ENCODE measurements at regions not wholly inside any gene's neighbourhood (a gene's known extent, or its start where the extent isn't known, plus 50 kb on each side); places are given as distances from the start of the nearest gene placed in this dataset.

DNA sequence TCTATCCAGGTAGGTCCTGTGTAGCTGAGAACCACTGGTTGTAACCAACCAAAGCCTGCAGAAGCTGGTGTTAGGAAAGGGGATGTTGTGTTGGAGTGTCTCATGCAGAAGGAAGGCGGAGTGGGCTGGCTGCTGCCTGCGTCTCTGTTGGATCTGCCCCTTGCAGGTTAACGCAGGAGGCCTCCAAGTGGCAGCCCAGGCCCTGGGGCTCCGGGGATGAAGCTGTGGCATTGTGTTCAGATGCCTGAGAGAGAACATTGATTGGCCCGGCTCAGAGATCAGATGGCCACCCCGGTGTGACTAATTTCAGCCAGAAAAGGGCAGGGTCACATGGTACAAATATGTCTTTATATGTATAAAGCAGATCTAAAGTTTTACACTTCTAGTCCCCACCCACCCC, 216.0 kb downstream of the GLI2 start:
- Histone ChIP-seq H3K36me3 (ENCODE audit: control insufficient read depth in 1 of 2, insufficient read depth in 2 of 2, low read length in 2 of 2) (no peaks in the 10 kb centered on the region), H3K4me1 (ENCODE audit: control insufficient read depth in 1 of 2, insufficient read depth in 2 of 2, low read length in 2 of 2) (no peaks in the 10 kb centered on the region), H3K27ac (ENCODE audit: low read depth, low read length) (no peak overlapping the region), H3K9me3 (ENCODE audit: control insufficient read depth in 1 of 2, low read length in 2 of 2) (no peaks in the 10 kb centered on the region), H3K4me3 (ENCODE audit: low read depth in 1 of 2, low read length in 2 of 2) (no peak overlapping the region), H3K27me3 (ENCODE audit: control insufficient read depth in 1 of 2, insufficient read depth in 2 of 2, low read length in 2 of 2) (no peaks in the 10 kb centered on the region), H3K9ac (ENCODE audit: low read depth in 1 of 2, low read length in 2 of 2) (no peak overlapping the region)

DNA sequence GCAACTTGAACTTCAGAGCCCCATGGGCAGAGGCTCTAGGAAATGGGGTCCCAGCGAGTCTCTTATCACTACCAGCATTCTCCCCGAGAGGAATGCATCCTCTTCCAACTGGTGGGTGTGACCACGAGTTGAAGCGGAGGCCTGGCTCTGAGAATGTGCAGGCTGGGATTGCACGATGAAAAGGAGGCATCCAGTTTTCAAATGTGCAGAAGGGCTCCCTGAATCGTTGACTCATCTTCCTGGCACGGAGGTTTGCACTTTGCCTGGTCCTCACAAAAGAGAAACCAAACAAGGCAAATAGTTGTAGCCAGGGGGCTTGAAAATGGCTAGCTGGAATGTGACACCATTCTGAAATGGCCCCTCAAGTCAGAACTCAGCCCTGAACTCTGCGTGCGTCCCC, 216.7 kb downstream of the GLI2 start:
- Histone ChIP-seq H3K36me3 (ENCODE audit: control insufficient read depth in 1 of 2, insufficient read depth in 2 of 2, low read length in 2 of 2) (no peaks in the 10 kb centered on the region), H3K27ac (ENCODE audit: low read depth, low read length) (no peak overlapping the region), H3K9me3 (ENCODE audit: control insufficient read depth in 1 of 2, low read length in 2 of 2) (no peaks in the 10 kb centered on the region), H3K9ac (ENCODE audit: low read depth in 1 of 2, low read length in 2 of 2) (no peak overlapping the region), H3K4me1 (ENCODE audit: control insufficient read depth in 1 of 2, insufficient read depth in 2 of 2, low read length in 2 of 2) (no peaks in the 10 kb centered on the region), H3K4me3 (ENCODE audit: low read depth in 1 of 2, low read length in 2 of 2) (no peak overlapping the region), H3K27me3 (ENCODE audit: control insufficient read depth in 1 of 2, insufficient read depth in 2 of 2, low read length in 2 of 2) (no peaks in the 10 kb centered on the region)

DNA sequence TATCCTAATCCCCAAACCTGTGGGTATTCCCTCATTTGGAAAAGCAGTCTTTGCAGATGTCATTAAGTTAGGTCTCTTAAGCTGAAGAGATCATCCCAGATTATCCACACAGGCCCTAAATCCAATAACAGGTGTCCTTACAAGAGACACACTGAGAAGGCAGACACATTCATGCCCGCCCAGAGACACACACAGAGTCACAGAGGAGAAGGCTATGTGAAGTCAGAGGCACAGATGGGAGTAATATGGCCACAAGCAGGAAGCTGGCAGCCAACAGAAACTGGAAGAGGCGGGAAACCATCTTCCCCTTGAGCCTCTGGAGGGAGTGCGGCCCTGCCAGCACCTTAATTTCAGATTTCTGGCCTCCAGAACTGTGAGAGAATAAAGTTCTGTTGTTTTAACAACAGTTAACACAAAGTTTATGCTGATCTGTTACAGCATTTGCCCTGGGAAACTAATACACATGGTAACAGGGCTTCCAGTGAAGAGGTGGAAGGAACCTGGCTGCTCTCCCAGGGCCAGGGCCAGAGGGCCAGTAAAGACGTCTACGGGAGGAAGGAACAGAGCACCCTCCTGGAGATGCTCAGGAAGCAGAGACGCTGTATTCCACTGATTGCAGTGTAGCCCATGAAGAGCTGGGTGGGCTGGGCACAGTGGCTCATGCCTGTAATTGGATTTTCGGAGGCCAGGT, 217.5 kb downstream of the GLI2 start:
- Histone ChIP-seq H3K9ac (ENCODE audit: low read depth in 1 of 2, low read length in 2 of 2) (no peak overlapping the region), H3K9me3 (ENCODE audit: control insufficient read depth in 1 of 2, low read length in 2 of 2) (no peaks in the 10 kb centered on the region), H3K4me1 (ENCODE audit: control insufficient read depth in 1 of 2, insufficient read depth in 2 of 2, low read length in 2 of 2) (no peaks in the 10 kb centered on the region), H3K27me3 (ENCODE audit: control insufficient read depth in 1 of 2, insufficient read depth in 2 of 2, low read length in 2 of 2) (no peaks in the 10 kb centered on the region), H3K36me3 (ENCODE audit: control insufficient read depth in 1 of 2, insufficient read depth in 2 of 2, low read length in 2 of 2) (no peaks in the 10 kb centered on the region), H3K27ac (ENCODE audit: low read depth, low read length) (no peak overlapping the region), H3K4me3 (ENCODE audit: low read depth in 1 of 2, low read length in 2 of 2) (no peak overlapping the region)

DNA sequence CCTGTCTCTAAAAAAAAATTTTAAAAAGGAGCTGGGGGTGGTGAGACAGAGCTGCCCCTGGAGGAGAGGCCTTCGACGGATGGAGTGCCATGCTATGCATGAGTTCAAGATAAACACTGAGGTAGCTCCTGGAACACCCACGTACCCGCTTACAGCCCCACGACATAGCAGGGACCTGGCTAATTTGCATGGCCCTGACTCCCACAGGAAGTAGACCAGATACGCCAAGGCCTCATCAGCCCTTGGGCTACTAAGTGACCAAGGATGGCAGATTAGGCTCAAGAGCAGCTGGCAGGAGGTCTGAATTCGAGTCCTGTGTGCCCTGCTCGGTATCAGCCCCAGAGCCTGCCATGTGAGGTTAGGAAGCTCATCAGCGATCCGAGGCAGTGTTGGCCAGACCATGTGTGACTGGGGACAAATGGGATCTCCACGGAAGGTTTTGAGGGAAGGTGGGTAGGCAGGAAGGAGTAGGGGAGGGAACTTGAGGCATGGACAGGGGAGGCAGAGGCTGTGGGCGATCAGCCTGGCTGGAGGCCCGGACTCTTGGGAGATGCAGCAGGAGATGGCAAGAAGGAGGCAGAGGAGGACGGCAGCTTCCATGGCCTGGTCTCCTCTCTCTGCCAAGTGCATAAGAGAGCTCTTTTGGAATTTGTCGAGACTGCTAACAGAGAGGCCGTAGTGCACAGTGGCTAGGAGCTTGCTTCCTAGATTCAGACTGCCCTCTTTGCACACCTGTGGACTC, 218.3 kb downstream of the GLI2 start:
- Histone ChIP-seq H3K9ac (ENCODE audit: low read depth in 1 of 2, low read length in 2 of 2) (no peak overlapping the region), H3K4me3 (ENCODE audit: low read depth in 1 of 2, low read length in 2 of 2) (no peak overlapping the region), H3K27me3 (ENCODE audit: control insufficient read depth in 1 of 2, insufficient read depth in 2 of 2, low read length in 2 of 2) (no peaks in the 10 kb centered on the region), H3K9me3 (ENCODE audit: control insufficient read depth in 1 of 2, low read length in 2 of 2) (no peaks in the 10 kb centered on the region), H3K36me3 (ENCODE audit: control insufficient read depth in 1 of 2, insufficient read depth in 2 of 2, low read length in 2 of 2) (no peaks in the 10 kb centered on the region), H3K4me1 (ENCODE audit: control insufficient read depth in 1 of 2, insufficient read depth in 2 of 2, low read length in 2 of 2) (no peaks in the 10 kb centered on the region), H3K27ac (ENCODE audit: low read depth, low read length) (no peak overlapping the region)

DNA sequence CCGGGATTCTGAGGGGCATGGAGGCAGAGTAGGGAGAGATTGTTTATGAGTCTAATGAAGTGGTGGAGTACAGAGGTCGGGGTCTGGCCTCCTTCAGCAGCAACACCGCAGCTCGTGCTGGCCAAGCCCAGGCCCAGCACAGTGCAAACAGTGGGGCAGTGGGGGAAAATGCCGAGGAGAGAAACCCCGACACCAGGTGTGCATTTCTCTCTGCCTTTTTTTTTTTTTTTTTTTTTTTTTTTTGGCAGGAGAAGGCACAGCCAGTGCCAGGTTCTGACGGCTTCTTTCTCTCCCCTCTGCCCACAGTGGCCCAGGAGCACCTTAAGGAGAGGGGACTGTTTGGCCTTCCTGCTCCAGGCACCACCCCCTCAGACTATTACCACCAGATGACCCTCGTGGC, 219.3 kb downstream of the GLI2 start:
- Histone ChIP-seq H3K36me3 (ENCODE audit: control insufficient read depth in 1 of 2, insufficient read depth in 2 of 2, low read length in 2 of 2) (no peaks in the 10 kb centered on the region), H3K27ac (ENCODE audit: low read depth, low read length) (no peak overlapping the region), H3K27me3 (ENCODE audit: control insufficient read depth in 1 of 2, insufficient read depth in 2 of 2, low read length in 2 of 2) (no peaks in the 10 kb centered on the region), H3K4me1 (ENCODE audit: control insufficient read depth in 1 of 2, insufficient read depth in 2 of 2, low read length in 2 of 2) (no peaks in the 10 kb centered on the region), H3K9ac (ENCODE audit: low read depth in 1 of 2, low read length in 2 of 2) (no peak overlapping the region), H3K4me3 (ENCODE audit: low read depth in 1 of 2, low read length in 2 of 2) (no peak overlapping the region), H3K9me3 (ENCODE audit: control insufficient read depth in 1 of 2, low read length in 2 of 2) (no peaks in the 10 kb centered on the region)

DNA sequence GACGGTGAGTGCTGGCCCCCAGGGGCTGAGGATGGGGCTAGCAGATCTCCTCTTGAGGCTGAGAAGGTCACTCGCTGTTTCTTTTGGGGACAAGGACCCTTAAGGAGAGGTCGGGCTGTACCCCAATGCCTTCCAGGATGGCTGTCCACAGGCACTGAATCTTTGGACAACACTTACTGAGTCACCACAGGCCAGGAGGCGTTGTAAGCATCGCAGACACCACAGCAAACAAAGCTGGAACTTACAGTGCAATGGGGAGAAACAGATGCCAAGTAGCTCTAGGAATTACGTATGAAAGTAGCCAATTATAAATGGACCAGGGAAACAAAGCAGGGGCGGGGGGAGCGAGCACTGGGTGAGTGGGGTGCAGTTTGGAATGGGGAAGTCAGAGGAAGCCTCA, 219.8 kb downstream of the GLI2 start:
- Histone ChIP-seq H3K27ac (ENCODE audit: low read depth, low read length) (no peak overlapping the region), H3K27me3 (ENCODE audit: control insufficient read depth in 1 of 2, insufficient read depth in 2 of 2, low read length in 2 of 2) (no peaks in the 10 kb centered on the region), H3K36me3 (ENCODE audit: control insufficient read depth in 1 of 2, insufficient read depth in 2 of 2, low read length in 2 of 2) (no peaks in the 10 kb centered on the region), H3K4me1 (ENCODE audit: control insufficient read depth in 1 of 2, insufficient read depth in 2 of 2, low read length in 2 of 2) (no peaks in the 10 kb centered on the region), H3K9ac (ENCODE audit: low read depth in 1 of 2, low read length in 2 of 2) (no peak overlapping the region), H3K4me3 (ENCODE audit: low read depth in 1 of 2, low read length in 2 of 2) (no peak overlapping the region), H3K9me3 (ENCODE audit: control insufficient read depth in 1 of 2, low read length in 2 of 2) (no peaks in the 10 kb centered on the region)

DNA sequence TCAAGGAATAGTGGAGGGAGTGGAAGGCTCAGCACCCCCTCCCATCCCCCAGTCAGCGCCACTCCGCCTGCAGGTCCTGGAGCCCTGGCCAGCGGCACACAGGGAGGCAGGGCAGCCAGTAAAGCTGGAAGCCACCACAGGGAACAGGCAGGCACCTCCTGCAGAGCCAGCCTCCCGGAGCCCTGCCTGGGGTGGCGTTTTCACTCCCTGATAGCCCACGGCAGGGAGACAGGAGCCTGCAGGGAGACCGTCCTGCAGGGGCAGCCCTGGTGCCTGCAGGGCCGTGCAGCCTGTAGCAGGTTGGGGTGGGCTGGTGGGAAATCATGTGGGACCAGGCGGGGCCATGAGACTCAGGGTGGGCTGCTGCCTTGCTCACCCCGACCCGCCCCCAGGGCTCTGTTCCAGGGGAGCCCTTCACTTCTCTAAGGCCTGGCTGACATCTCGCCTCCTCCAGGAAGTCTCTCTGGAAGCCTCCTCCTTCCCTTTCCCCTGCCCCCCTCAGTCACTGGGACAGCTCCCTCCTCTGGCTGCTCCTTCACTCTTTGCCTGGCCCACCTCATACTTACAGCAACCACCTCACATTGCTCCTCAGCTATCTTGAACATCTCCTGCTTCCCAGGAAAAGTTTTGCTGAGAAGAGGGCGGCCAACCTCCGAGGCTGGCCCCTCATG, 221.0 kb downstream of the GLI2 start:
- Histone ChIP-seq H3K9ac (ENCODE audit: low read depth in 1 of 2, low read length in 2 of 2) (no peak overlapping the region), H3K27ac (ENCODE audit: low read depth, low read length) (no peak overlapping the region), H3K36me3 (ENCODE audit: control insufficient read depth in 1 of 2, insufficient read depth in 2 of 2, low read length in 2 of 2) (no peaks in the 10 kb centered on the region), H3K27me3 (ENCODE audit: control insufficient read depth in 1 of 2, insufficient read depth in 2 of 2, low read length in 2 of 2) (no peaks in the 10 kb centered on the region), H3K9me3 (ENCODE audit: control insufficient read depth in 1 of 2, low read length in 2 of 2) (no peaks in the 10 kb centered on the region), H3K4me3 (ENCODE audit: low read depth in 1 of 2, low read length in 2 of 2) (no peak overlapping the region), H3K4me1 (ENCODE audit: control insufficient read depth in 1 of 2, insufficient read depth in 2 of 2, low read length in 2 of 2) (no peaks in the 10 kb centered on the region)

DNA sequence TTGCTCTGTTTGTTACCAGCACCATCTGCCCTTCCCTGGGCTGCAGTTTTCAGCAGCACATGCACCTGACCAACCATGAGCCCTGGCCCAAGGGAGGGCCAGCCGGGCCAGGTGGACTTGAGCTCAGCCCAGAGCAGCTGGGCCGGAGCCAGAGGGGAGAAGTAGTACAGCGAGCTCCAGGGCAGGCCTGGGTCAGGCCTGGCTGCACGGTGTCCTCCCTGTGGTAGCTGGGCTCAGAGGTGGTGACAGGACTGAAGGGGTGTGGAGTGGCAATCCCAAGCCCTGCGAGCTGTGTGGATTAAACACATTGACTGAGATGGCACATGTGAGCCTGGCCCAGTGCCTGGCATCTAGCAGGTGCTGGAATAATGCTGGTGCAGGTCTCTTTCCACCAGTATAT, 222.2 kb downstream of the GLI2 start:
- no peak overlapping the region for H3K9ac ChIP-seq (ENCODE audit: low read depth in 1 of 2, low read length in 2 of 2)
- no peaks in the 10 kb centered on the region for H3K36me3 ChIP-seq (ENCODE audit: control insufficient read depth in 1 of 2, insufficient read depth in 2 of 2, low read length in 2 of 2)
- H3K4me3 ChIP-seq (ENCODE audit: low read depth in 1 of 2, low read length in 2 of 2): no peak overlapping the region
- no peaks in the 10 kb centered on the region for H3K9me3 ChIP-seq (ENCODE audit: control insufficient read depth in 1 of 2, low read length in 2 of 2)
- no peaks in the 10 kb centered on the region for H3K4me1 ChIP-seq (ENCODE audit: control insufficient read depth in 1 of 2, insufficient read depth in 2 of 2, low read length in 2 of 2)
- H3K27ac ChIP-seq (ENCODE audit: low read depth, low read length): no peak overlapping the region
- H3K27me3 ChIP-seq (ENCODE audit: control insufficient read depth in 1 of 2, insufficient read depth in 2 of 2, low read length in 2 of 2): no peaks in the 10 kb centered on the region

DNA sequence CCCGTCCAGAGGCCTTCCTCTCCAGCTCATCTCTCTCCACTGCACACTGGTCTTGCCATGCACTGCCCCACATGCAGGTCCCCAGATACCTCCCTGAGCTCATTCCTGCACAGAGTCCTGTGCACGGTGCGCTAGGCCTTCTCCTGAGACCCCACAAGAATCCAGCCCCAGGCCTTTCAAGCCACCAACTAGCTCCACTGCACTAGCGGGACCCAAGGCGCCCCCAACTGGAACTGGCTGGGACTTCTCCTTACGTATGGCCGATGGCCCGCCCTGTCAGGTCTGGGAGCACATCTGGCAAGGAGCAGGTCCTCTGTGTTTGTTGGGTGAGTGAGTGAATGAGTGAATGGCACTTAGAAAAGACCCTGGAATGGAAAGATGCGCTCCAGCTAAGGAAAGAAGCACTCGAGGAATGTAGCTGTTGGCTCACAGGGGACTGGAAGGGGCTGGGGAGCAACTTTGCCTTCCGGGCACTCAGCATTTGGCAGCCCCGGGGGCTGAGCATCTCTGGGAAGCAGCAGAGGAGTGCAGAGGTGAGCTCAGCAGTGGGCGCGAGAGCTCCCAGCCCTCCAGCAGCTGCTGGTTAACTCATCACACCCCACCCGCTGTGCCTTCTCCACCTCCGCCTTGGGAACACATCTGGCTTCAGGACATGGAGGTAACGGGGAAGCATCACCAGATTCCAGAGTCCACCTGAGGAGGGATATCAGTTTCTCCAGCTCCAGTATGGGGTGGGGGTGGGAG, 223.1 kb downstream of the GLI2 start:
- Histone ChIP-seq H3K9ac (ENCODE audit: low read depth in 1 of 2, low read length in 2 of 2) (no peak overlapping the region), H3K27me3 (ENCODE audit: control insufficient read depth in 1 of 2, insufficient read depth in 2 of 2, low read length in 2 of 2) (no peaks in the 10 kb centered on the region), H3K36me3 (ENCODE audit: control insufficient read depth in 1 of 2, insufficient read depth in 2 of 2, low read length in 2 of 2) (no peaks in the 10 kb centered on the region), H3K4me3 (ENCODE audit: low read depth in 1 of 2, low read length in 2 of 2) (no peak overlapping the region), H3K9me3 (ENCODE audit: control insufficient read depth in 1 of 2, low read length in 2 of 2) (no peaks in the 10 kb centered on the region), H3K4me1 (ENCODE audit: control insufficient read depth in 1 of 2, insufficient read depth in 2 of 2, low read length in 2 of 2) (no peaks in the 10 kb centered on the region), H3K27ac (ENCODE audit: low read depth, low read length) (no peak overlapping the region)

DNA sequence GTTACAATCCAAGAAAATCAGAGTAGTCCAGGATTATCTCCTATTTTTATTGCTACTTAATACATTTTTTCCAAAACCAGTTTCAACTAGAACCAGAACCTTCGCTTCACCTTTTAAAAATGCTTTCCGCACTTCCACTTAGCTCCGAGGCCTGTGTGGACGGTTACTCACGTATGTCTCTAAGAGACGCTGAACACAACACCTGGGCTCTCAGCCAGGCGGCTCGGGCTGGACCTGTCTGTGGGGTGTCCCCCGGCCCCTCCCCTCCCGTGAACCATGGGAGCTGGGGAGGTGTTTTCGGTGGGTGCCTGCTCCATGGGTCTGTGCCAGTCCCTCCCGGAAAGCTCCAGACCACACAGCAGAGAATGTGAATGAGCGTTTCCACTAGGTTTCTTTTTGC, 223.8 kb downstream of the GLI2 start:
- Histone ChIP-seq H3K36me3 (ENCODE audit: control insufficient read depth in 1 of 2, insufficient read depth in 2 of 2, low read length in 2 of 2) (no peaks in the 10 kb centered on the region), H3K4me3 (ENCODE audit: low read depth in 1 of 2, low read length in 2 of 2) (no peak overlapping the region), H3K9me3 (ENCODE audit: control insufficient read depth in 1 of 2, low read length in 2 of 2) (no peaks in the 10 kb centered on the region), H3K9ac (ENCODE audit: low read depth in 1 of 2, low read length in 2 of 2) (no peak overlapping the region), H3K4me1 (ENCODE audit: control insufficient read depth in 1 of 2, insufficient read depth in 2 of 2, low read length in 2 of 2) (no peaks in the 10 kb centered on the region), H3K27me3 (ENCODE audit: control insufficient read depth in 1 of 2, insufficient read depth in 2 of 2, low read length in 2 of 2) (no peaks in the 10 kb centered on the region), H3K27ac (ENCODE audit: low read depth, low read length) (no peak overlapping the region)
